DMS 273 (cell line): ENCODE measurements at regions not wholly inside any gene's neighbourhood (a gene's known extent, or its start where the extent isn't known, plus 50 kb on each side); places are given as distances from the start of the nearest gene placed in this dataset.

Source experiments
- DNase-seq: peaks from one replicate; lab custom pipeline; 2025; ENCODE audit not compliant: unreplicated experiment; lab: John Stamatoyannopoulos, UW

- DNase-seq: peak; percentile 74
These were observed 268.8 kb upstream of the PRDM1 start for GRCh38 chr6:105817370-105817769.

GRCh38 chr6:105816847-105817246 lies 269.3 kb upstream of the PRDM1 start:
- no peak for DNase-seq

GRCh38 chr6:105815661-105816555 lies 270.2 kb upstream of the PRDM1 start:
- peak; percentile 65 for DNase-seq

- peak; percentile 34 for DNase-seq
These were observed 271.2 kb upstream of the PRDM1 start for GRCh38 chr6:105814745-105815536.

GRCh38 chr6:105810922-105811482 lies 275.1 kb upstream of the PRDM1 start:
- peak; percentile 61 for DNase-seq

- peak; percentile 96 for DNase-seq
These were observed 275.8 kb upstream of the PRDM1 start for GRCh38 chr6:105810105-105810921.

- no peak for DNase-seq
These were observed 277.6 kb upstream of the PRDM1 start for GRCh38 chr6:105808571-105808970.

GRCh38 chr6:105807905-105808304 lies 278.2 kb upstream of the PRDM1 start:
- no peak for DNase-seq

GRCh38 chr6:105806486-105806920 lies 279.6 kb upstream of the PRDM1 start:
- DNase-seq: no peak

- DNase-seq: no peak
These were observed 280.6 kb upstream of the PRDM1 start for GRCh38 chr6:105805501-105806023.

- no peak for DNase-seq
These were observed 281.7 kb upstream of the PRDM1 start for GRCh38 chr6:105804424-105804823.

- no peak for DNase-seq
These were observed 282.1 kb upstream of the PRDM1 start for GRCh38 chr6:105804000-105804399.

GRCh38 chr6:105803442-105803841 lies 282.7 kb upstream of the PRDM1 start:
- DNase-seq: no peak

- no peak for DNase-seq
These were observed 283.4 kb upstream of the PRDM1 start for GRCh38 chr6:105802703-105803102.

GRCh38 chr6:105800871-105801270 lies 285.3 kb upstream of the PRDM1 start:
- DNase-seq: no peak

- DNase-seq: no peak
These were observed 285.7 kb upstream of the PRDM1 start for GRCh38 chr6:105800398-105800797.

GRCh38 chr6:105799056-105799455 lies 287.1 kb upstream of the PRDM1 start:
- DNase-seq: no peak

- no peak for DNase-seq
These were observed 288.1 kb upstream of the PRDM1 start for GRCh38 chr6:105797983-105798453.

GRCh38 chr6:105797286-105797979 lies 288.7 kb upstream of the PRDM1 start:
- no peak for DNase-seq
